Panc1 (cell line): ENCODE measurements at regions not wholly inside any gene's neighbourhood (a gene's known extent, or its start where the extent isn't known, plus 50 kb on each side); places are given as distances from the start of the nearest gene placed in this dataset.

Experiments used
- CTCF ChIP-seq: fragments of 450-650 bp; IDR thresholded peaks from 2 replicates; pipeline ENCODE4 v1.5.1; 2017; ENCODE audit warnings: mild to moderate bottlenecking
- POLR2AphosphoS5 ChIP-seq: IDR thresholded peaks from 2 replicates; pipeline ENCODE4 v1.6.1; 2012; ENCODE audit warnings: mild to moderate bottlenecking, low read depth, low read length, moderate library complexity
- SIN3A ChIP-seq: IDR thresholded peaks from 2 replicates; pipeline ENCODE4 v1.6.1; 2012; ENCODE audit warnings: low read depth, mild to moderate bottlenecking, low read length, moderate library complexity, borderline replicate concordance; ENCODE audit not compliant: insufficient read depth

GRCh38 chr4:127293496-127293895 lies 339.3 kb upstream of the INTU start:
- TF ChIP-seq CTCF, result no peak
- no peak for TF ChIP-seq POLR2AphosphoS5
- no peak for TF ChIP-seq SIN3A
